GM12801 (cell line): ENCODE measurements at regions not wholly inside any gene's neighbourhood (a gene's known extent, or its start where the extent isn't known, plus 50 kb on each side); places are given as distances from the start of the nearest gene placed in this dataset.

ENCODE experiments used
- TF ChIP-seq, protein P1 (sequence below): IDR thresholded peaks from one replicate; pipeline ENCODE4 v1.5.1; 2011; ENCODE audit warnings: control low read depth; ENCODE audit not compliant: insufficient read length; ENCODE audit errors: extremely low read depth

DNA sequence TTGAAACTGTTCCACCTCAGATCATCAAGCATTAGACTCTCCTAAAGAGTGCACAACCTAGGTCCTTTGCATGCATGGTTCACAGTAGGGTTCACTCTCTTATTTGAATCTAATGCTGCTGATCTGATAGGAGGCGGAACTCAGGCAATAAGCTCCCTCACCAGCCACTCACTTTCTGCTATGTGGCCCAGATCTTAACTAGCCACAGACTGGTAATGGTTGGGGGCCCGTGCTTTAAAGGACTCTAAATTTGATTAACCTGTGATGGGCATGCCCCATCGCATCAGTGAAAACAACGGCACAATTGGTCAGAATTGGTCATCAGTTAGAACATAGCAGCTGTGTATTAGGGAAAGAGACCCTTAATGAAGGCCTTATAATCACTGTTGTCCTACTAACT lies 753.7 kb upstream of the SORCS1 start:
- TF ChIP-seq, protein P1, sequence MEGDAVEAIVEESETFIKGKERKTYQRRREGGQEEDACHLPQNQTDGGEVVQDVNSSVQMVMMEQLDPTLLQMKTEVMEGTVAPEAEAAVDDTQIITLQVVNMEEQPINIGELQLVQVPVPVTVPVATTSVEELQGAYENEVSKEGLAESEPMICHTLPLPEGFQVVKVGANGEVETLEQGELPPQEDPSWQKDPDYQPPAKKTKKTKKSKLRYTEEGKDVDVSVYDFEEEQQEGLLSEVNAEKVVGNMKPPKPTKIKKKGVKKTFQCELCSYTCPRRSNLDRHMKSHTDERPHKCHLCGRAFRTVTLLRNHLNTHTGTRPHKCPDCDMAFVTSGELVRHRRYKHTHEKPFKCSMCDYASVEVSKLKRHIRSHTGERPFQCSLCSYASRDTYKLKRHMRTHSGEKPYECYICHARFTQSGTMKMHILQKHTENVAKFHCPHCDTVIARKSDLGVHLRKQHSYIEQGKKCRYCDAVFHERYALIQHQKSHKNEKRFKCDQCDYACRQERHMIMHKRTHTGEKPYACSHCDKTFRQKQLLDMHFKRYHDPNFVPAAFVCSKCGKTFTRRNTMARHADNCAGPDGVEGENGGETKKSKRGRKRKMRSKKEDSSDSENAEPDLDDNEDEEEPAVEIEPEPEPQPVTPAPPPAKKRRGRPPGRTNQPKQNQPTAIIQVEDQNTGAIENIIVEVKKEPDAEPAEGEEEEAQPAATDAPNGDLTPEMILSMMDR: no peak

DNA sequence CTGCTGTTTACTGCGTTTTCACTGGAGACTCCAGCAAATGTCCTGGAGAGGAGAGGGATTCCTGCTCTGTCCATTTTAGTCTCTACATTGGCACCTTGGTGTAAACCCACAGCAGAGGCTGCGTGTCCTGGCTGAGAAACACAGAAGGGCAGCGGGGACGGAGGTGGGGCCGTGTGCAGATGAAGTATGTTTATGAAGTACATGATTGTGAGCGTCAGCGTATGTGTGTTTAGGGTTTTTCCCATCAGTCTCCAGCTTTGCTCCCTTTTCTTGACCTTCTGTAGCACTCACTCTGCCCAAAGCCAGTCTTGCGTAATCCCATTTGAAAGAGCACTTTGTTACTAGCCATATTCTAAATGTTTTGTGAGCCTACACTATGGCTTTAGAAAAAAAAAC lies 750.7 kb upstream of the SORCS1 start:
- TF ChIP-seq, protein P1: no peak

DNA sequence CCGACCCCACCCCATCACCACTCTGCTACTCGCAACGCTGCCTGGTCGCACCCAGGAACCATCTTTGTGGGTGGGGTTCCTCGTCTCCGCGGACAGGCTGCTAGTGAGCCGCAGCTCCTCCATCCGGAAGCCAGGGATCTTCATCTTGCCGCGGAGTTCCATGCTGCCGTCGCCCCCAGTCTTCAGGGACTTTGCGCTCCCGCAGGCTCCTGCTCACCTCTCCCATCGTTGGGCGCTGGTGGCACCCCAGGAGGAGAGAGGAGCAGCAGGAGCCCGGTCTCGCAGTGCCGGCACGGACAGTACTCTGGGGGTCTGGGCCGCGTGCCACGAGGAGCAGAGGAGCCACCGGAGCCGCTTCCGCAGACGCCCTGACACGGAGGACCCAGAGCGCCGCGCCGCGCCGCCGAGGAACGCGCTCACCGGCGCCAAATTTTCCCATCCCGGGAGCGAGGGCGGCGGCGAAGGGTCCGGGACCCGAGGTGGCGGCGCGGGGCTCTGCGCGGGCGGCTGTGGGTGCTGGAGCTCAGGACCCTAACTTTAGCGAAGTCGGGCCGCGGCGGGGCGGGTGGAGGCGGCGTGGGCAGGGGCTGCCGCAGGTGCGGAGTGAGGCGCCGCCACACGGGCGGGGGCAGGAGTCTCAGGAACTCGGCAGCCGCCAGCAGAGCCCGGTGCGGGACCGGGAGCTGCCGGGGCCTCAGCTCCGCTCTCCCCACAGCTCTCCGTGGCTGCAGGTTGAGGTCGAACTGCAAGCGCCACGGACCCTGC lies 750.1 kb upstream of the SORCS1 start:
- TF ChIP-seq, protein P1: no peak

DNA sequence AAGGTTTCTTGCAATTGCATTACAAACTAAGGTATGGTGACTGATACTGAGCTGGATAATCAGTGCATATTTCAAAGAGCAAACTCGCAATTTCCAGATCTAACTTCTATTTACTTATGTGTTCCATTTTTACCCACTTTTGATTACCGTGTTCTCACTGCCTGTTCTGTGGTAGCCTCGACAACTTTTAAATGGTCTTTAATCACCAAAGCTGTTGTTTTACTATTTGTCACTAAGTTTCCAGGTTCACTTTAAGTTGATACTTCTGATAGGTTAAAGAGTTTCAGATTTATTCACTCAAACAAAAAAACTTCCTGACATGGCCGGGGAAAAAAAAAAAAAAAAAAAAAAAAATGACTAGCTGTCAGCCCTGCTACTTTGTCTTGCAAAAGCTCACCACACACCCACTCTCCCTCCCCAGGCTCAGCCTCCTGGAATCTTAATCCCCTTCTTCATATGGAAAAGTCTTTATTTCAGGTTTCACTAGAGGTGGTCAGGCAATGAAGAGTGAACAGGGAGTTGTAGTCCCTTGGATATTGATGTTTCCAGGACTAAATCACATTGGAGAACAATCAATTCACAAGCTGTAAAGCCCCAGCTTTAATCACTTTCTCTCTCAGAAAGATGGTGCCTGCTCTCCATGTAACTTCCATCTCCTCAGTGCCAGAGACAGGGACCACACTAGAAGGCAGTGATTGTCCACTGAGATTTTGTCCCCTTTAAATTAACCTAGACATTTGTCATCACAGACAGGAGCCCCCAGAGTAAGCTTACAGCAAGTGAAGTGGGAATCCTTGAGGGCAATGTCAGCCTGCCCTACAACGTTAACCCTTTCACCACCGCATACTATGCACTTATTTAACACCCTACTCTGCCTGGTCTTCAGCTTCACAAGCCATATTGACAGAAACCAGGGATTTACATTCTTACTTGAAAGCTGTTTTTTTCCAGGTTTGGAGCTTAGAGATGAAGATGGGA lies 749.1 kb upstream of the SORCS1 start:
- TF ChIP-seq, protein P1: no peak

DNA sequence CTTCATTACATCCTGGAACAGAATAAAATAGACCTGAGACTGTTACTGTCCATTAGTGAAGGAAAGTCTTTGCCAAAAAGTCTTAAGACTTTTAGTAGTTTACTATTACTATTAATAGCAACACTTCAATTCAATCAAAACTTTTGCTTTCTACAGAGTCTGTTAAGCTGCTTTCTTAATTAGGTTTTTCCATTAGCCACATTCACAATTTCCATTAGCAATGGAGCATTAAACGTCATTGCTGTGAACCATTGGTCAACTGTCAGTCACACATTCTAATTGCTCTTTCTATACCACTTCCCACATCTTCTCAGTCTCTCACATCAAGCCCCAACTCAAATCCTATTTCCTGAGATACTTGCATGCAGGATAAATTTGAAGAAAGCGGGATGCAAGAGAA lies 736.6 kb upstream of the SORCS1 start:
- TF ChIP-seq, protein P1: no peak

DNA sequence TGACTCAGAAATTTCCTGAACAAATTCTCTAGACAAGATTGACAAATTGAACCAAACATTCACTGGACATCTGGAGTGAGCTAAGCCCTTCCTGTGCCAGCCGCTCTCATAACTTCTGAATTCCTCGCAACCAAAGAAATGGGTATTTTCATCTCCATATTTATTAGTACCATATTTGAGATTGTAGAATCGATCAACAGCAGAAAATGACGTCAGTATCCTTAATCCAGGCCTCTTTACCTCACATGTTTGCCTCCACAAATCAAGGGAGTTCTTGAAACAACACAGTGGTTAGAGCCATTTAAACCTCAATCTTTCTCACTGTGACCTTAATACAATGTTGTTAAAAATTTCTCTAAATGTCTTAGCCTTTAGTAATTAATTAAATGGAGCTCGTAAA lies 735.6 kb upstream of the SORCS1 start:
- TF ChIP-seq, protein P1: no peak

DNA sequence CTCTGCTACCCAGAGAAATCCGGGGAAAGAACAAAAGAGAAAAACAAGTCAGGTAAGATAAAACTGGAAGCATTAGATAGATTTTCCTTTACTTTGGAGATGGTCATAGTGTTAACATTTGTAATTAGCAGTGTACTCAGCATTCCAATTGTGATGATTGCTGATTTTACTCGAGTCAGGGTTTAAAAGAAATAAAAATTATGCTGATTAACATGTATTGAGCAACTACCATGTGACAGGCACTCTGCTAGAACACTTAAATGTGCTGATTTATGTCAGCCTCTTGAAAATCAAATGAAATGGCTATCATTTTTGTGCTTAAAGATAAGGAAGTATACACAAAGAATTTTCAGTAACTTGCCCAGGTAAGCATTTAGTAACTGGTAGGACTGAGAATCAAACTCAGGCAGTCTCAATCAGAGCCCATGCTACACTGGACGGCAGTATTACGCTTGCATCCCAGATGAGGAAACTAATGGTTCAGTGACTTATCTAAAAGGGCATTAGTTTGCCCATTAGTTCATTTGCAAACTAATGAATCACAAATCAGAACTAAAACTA lies 735.1 kb upstream of the SORCS1 start:
- TF ChIP-seq, protein P1: no peak
